Activated T-cell treated with anti-CD3 and anti-CD28 coated beads, Interleukin-2, amount 50 U/mL, for 1 hour (primary cell): ENCODE measurements at regions not wholly inside any gene's neighbourhood (a gene's known extent, or its start where the extent isn't known, plus 50 kb on each side); places are given as distances from the start of the nearest gene placed in this dataset.

ENCODE experiments used
- DNase-seq: peaks from one replicate; pipeline ENCODE4 v3.0.0-alpha.2; 2020

GRCh38 chr2:237171396-237171795, 85.7 kb downstream of the COPS8 start:
- no peak for DNase-seq

DNA sequence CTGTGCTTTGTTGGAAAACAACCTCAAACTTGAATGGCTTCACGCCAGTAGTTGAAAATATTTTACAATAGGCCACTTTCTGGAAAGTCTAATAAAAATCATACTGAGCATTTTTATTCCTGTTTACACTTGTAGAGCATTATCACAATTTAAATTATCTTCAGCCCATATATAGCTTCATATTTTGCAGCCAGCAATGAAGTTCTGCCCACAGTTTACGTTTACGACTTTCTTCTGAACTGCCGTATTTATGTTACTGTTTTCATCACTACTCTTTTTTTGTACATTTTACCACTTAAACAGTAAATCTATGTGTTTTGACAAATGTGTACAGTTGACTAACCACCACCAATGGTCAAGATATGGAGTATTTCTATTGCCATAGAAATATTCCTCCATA, 86.2 kb downstream of the COPS8 start:
- DNase-seq: no peak

GRCh38 chr2:237177052-237177451, 91.4 kb downstream of the COPS8 start:
- no peak for DNase-seq

DNA sequence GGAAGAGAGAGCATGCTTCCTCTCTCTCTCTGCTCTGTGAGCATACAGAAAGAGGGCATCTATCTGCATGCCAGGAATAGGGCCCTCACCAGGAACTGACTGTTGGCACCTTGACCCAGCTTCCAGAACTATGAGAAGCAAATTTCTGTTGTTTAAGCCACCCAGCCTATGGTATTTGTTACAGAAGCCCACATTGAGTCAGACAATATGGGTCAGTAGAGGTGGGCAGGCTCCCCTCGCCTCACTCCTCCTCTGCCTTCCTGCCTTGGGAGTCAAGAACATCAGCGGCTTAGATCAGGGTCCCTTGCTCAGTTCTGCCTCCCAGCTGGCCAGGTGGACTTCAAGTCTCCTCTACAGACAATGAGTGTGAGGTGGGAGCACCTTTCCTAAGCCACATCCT, 92.3 kb downstream of the COPS8 start:
- no peak for DNase-seq

- DNase-seq: no peak
Measured at GRCh38 chr2:237178396-237178795, 92.7 kb downstream of the COPS8 start.

GRCh38 chr2:237179161-237179560, 93.5 kb downstream of the COPS8 start:
- no peak for DNase-seq

GRCh38 chr2:237180187-237180586, 94.5 kb downstream of the COPS8 start:
- no peak for DNase-seq

GRCh38 chr2:237180987-237181386, 95.3 kb downstream of the COPS8 start:
- DNase-seq: no peak

GRCh38 chr2:237181844-237182243, 96.2 kb downstream of the COPS8 start:
- no peak for DNase-seq

GRCh38 chr2:237182422-237183123, 96.9 kb downstream of the COPS8 start:
- no peak for DNase-seq

GRCh38 chr2:237184192-237184918, 98.7 kb downstream of the COPS8 start:
- no peak for DNase-seq

- DNase-seq: no peak
Measured at GRCh38 chr2:237184919-237185552, 99.3 kb downstream of the COPS8 start.

DNA sequence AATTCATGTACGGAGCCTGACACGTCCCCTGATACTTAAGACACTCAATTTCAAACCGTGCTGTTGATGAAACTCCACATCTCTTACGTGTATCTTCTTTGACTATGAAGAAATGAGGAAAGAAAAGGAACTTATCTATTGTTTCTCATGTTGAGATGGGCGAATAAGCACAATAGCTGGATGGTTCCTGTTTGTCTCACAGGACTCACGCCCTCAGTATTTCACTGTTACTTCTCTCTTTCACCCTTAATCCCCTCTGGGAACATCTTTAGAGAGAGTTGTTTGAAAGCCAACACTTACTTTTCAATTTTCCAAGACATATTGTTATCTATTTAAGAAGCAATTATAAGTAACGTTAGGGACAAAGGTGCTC, 99.8 kb downstream of the COPS8 start:
- no peak for DNase-seq

- no peak for DNase-seq
Measured at GRCh38 chr2:237189799-237190198, 104.1 kb downstream of the COPS8 start.

DNA sequence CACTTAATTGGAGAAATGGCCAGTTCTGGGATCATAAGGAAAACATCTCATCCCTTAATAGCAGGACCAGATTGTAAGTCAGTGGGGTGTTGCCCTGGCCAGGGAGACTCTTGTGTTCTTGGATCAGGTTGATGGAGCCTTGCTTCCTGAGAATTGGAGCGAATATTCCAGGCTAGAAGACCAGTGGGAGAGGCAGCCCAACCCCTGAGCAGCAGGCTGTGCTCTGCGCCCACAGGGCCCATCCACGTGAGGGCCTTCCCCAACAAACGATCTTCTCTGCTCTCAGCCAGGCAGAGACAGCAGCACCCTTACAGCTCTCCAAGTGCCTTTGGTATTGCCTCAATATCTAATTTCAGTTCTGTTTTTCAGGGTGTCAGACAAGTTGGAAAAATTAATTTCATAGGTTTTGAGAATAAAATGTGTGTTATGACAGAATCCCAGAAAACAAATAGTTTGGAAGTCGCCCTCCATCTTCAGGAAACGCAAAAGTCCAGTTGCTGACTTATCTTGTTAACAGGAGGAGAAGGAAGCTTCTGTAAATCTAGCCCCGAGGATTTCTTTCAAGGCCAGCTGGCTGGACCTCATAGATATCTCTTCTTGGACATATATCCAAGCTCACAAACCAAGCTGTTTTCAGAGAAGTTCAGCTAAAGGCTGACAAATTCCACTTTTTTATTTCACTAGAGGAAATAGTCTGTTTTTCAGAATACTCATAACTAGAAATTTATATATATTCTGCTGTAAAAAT, 105.5 kb downstream of the COPS8 start:
- DNase-seq: no peak

DNA sequence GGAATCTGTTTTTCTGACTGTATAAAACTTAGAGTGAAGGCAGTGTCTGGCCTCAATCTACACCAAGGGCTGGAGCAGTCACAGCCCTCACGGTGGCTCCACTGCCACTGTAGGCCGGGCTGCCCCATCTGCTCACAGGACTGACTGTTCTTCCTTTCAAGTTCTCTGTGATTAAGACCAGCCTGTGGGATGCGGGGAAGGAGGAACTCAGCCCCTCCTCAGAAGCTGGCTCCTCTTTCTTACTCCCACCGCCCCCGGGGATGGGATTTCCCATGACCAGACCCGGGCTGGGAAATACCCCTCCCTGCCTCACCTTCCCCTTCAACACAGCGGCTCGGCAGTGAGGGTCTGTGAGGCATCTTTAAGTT, 106.0 kb downstream of the COPS8 start:
- DNase-seq: no peak

GRCh38 chr2:237192881-237193280, 107.2 kb downstream of the COPS8 start:
- no peak for DNase-seq

GRCh38 chr2:237193436-237193835, 107.7 kb downstream of the COPS8 start:
- DNase-seq: no peak

DNA sequence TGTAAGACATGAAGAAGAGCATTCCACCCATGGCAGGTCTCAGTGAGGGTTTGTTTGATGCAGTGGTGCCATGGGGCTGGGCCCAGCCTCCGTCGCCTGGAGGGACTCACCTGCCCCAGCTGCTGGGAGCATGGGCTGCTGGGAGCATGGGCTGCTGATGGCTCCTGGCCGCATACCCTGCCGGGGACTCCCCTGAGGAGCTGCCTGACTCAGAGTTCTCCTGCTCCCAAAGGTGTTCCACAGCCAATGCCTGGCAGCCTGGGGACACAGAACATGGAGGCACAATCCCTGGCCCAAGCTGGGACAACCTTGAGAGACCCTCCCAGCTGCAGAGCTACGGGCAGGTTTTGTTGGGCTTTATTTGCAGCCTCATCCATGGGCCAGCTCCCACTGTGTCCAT, 108.4 kb downstream of the COPS8 start:
- DNase-seq: no peak

- no peak for DNase-seq
Measured at GRCh38 chr2:237194906-237195305, 109.2 kb downstream of the COPS8 start.

GRCh38 chr2:237195396-237196120, 109.9 kb downstream of the COPS8 start:
- no peak for DNase-seq

- DNase-seq: no peak
Measured at GRCh38 chr2:237196409-237196808, 110.7 kb downstream of the COPS8 start.
